G401 (cell line): ENCODE measurements at regions not wholly inside any gene's neighbourhood (a gene's known extent, or its start where the extent isn't known, plus 50 kb on each side); places are given as distances from the start of the nearest gene placed in this dataset.

ENCODE experiments used
- DNase-seq: peaks from one replicate; pipeline ENCODE4 v3.0.0-alpha.2; 2015; ENCODE audit warnings: low spot score
- in situ Hi-C: cut with HindIII; loops from 2 replicates; pipeline ENCODE4 v1.10.0; 2016; ENCODE audit warnings: low sequenced_read_pairs, mixed read lengths

GRCh38 chr1:81329041-81329440 is 471.7 kb upstream of the ADGRL2 start:
- DNase-seq = no peak
- in situ Hi-C loops = no loop called here

DNA sequence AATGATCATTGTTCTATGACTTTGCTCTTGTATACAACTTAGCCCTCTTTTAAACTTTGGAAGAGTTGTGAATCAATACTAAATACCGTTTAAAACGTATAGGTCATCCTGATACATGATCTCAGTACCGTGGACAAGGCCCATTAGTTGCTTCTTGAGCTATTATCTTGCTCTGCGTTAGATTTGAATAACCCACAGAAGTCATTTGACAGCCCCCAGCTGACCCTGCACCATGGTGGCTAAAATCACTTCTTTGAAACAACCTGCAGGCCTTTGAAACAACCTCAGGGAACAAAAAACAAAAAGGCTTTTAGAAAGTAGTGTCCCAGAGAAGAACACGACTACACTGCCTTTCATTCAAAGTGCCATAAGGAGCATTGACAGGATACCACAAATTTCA is 473.0 kb upstream of the ADGRL2 start:
- in situ Hi-C loops = no loop called here

GRCh38 chr1:81327103-81327710 is 473.5 kb upstream of the ADGRL2 start:
- DNase-seq = no peak
- in situ Hi-C loops = no loop called here

More for the DNA sequence above, 473.0 kb upstream of the ADGRL2 start:
- DNase-seq = no peak

- in situ Hi-C loops = no loop called here
- no peak for DNase-seq
These were observed 474.5 kb upstream of the ADGRL2 start for GRCh38 chr1:81326212-81326611.

DNA sequence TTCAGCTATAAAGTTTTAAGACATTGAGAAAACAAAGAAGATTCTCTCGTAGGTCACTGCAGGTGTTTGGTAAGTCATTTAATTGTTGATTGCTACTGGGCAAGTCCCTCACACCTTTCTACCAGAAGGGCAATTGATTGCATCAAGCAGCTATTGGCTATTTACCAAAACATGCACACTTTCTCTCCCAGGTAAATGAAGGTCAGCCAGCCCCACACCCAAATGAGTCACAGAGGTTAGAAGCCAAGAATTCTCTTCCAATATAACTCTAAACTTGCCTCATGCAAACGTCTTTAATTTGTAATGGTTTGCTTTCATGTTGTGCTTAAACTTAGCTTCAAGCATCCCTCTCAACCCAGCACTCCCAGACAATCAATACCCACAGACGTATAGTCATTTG is 475.3 kb upstream of the ADGRL2 start:
- DNase-seq = no peak
- in situ Hi-C loops = no loop called here

- in situ Hi-C loops = no loop called here
- DNase-seq = no peak
These were observed 476.9 kb upstream of the ADGRL2 start for GRCh38 chr1:81323862-81324261.

DNA sequence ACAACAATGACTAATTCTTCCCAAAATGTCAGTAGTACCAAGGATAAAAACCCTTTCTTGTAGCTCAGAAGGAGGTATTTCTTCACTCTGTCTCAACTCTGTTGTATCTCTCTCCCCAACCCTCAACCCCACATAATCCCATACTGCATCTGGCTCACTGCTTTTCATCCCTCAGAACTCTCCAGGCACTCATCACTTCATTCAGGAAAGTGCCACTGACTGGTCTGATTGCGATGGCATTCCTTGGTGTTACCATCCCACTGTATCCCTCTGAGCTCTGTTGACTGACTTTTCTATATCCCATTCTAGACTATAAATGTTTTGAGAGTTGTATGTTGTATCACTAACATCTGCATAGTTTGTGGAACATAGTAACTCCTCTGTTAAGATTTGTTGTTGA is 483.5 kb upstream of the ADGRL2 start:
- DNase-seq = no peak
- in situ Hi-C loops = no loop called here

- DNase-seq = no peak
- in situ Hi-C loops = no loop called here
These were observed 486.1 kb upstream of the ADGRL2 start for GRCh38 chr1:81314513-81315233.

- in situ Hi-C loops = no loop called here
- DNase-seq = no peak
These were observed 487.4 kb upstream of the ADGRL2 start for GRCh38 chr1:81313289-81313688.

DNA sequence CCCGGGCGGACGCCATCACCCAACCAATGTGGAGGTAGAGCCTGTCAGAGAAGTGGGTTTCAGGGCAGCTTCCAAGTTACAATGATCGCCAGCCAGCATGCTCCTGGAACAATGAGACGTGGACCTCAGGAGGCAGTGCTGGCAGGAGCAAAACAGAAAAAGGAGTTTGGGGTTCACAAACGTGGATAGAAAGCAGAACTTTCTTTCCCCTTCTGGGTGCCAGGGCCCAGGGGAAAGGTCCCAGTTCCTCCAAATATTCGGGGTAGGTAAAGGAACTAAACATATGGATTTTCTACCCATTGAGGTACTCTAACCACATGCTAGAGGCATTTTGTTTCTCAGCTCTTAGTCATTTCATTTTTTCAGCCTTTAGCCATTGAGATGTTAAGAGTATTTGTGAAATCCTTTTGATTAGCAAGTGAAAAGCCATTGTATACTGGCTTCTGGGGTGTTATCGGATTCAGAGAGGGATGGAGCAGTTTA is 488.4 kb upstream of the ADGRL2 start:
- in situ Hi-C loops = no loop called here
- DNase-seq = no peak

- DNase-seq = no peak
- in situ Hi-C loops = no loop called here
These were observed 490.5 kb upstream of the ADGRL2 start for GRCh38 chr1:81310250-81310649.

GRCh38 chr1:81308191-81308590 is 492.5 kb upstream of the ADGRL2 start:
- in situ Hi-C loops = no loop called here
- DNase-seq = no peak

DNA sequence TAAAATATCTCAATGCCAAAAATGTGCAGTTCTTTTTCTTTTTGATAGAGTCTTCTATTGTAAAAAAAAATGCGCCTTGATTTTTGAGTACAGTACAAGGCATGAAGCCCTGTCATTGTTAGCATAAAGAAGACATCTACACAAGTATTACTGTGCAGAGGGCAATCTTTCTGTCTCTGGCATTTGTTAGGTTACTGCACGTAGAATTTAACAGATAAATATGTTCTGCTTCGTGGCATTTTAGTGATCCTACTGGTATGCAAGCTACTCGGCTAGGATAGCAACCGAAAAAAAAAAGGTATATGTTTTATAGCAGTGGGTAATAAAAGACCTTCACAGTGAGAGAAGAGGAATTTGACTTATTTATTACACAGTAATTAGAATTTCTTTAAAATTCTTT is 492.9 kb upstream of the ADGRL2 start:
- in situ Hi-C loops = no loop called here
- DNase-seq = no peak

- in situ Hi-C loops = no loop called here
- DNase-seq = peak; percentile 40
These were observed 494.7 kb upstream of the ADGRL2 start for GRCh38 chr1:81305997-81306452.

DNA sequence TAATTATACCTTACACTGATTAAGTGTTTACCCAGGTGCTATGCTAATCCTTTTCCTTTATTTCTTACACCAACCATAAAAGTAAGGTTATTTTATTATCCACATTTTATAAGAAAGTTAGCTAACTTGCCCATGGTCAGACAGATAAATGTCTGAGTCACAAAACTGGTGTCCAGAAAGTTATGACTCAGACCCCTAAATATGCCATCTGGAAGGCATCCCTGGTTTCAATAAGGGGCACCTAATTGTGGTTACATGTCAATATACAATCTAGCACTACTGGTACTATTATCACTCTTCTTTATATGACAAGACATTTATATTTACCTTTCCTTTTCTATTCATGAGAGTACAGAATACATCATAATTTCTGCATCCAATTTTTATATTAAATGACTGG is 496.5 kb upstream of the ADGRL2 start:
- no peak for DNase-seq
- in situ Hi-C loops = no loop called here

GRCh38 chr1:81299892-81300291 is 500.8 kb upstream of the ADGRL2 start:
- in situ Hi-C loops = no loop called here
- no peak for DNase-seq

DNA sequence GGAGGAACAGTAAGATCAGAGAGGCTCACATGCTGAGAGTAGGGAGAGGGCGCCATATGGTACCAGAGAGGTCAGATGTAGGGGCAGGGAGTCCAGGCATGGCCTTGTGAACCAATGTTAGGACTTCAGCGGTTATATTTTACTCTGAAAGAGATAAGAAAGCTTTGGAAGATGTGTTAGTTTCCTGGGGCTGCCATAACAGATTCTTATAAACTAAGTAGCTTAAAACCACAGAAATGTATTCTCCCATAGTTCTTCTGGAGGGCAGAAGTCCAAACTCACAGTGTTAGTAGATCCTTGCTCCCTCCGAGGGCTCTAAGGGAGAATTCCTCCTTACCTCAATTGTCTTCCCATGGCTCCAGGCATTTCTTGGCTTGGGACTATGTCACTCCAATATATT is 502.5 kb upstream of the ADGRL2 start:
- in situ Hi-C loops = no loop called here
- no peak for DNase-seq

- in situ Hi-C loops = no loop called here
These were observed 504.1 kb upstream of the ADGRL2 start for GRCh38 chr1:81296601-81297000.

DNA sequence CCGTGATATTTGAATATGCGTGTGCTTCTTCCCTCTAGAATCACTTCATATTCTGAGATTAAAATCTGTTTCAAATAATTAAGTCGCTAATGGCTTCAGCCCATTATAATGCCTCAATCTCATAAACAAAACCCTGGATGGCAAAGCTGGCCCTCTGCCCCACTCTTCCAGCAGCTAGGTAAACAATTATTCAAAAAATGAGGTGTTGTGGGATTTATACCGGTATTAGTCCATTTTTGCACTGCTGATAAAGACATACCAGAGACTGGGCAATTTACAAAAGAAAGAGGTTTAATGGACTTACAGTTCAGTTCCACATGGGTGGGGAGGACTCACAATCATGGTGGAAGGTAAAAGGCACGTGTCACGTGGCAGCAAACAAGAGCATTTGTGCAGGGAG is 510.4 kb upstream of the ADGRL2 start:
- DNase-seq = no peak
- in situ Hi-C loops = no loop called here

More at GRCh38 chr1:81296601-81297000, 504.1 kb upstream of the ADGRL2 start:
- no peak for DNase-seq

DNA sequence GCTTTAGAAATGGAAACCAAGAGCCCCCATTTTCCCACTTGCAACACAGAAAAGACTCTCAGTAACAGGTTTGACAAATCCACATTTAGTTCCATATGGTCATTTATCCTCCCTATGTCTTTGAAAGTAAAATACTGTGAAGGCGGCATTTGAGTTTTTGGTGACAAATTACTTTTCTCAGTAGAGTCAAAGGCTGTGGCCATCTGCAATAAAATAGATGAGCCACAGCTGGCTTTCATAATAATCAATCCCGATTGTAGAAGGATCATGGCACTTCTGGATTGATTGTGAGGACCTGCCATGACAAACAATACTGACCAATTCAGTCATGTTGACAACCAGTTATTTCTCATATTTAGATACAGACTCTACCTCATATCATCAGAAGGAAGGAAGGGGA is 512.0 kb upstream of the ADGRL2 start:
- in situ Hi-C loops = no loop called here
- DNase-seq = no peak
